ENCODE measurements at regions not wholly inside any gene's neighbourhood (a gene's known extent, or its start where the extent isn't known, plus 50 kb on each side); places are given as distances from the start of the nearest gene placed in this dataset.

GRCh38 chr6:10332111-10332510 is 82.8 kb downstream of the TFAP2A start:
- Histone ChIP-seq H3K18ac (ENCODE audit: insufficient read length, low read depth, low read length) (no peak overlapping the region), H3K9ac (ENCODE audit: extremely low read depth, insufficient read length, low read length) (no peak overlapping the region), H3K27me3 (ENCODE audit: insufficient read depth, low read length) (no peaks in the 10 kb centered on the region), H3K79me1 (ENCODE audit: insufficient read depth, low read depth, low read length, poor library complexity, severe bottlenecking) (no peaks in the 10 kb centered on the region), H3K79me2 (ENCODE audit: insufficient read depth, low read length) (no peaks in the 10 kb centered on the region), H3K23ac (ENCODE audit: insufficient read length, low read depth, low read length) (no peak overlapping the region), H3K4me1 (ENCODE audit: insufficient read depth, low read length) (no peaks in the 10 kb centered on the region; the same call in 1 of the 2 replicates), H2BK15ac (ENCODE audit: low read depth, low read length) (no peak overlapping the region), H2BK120ac (ENCODE audit: low read depth, low read length, poor library complexity, severe bottlenecking) (no peak overlapping the region), H3K4me2 (ENCODE audit: insufficient read depth, insufficient read length, low read length) (no peak overlapping the region), H2AFZ (ENCODE audit: low read length) (no peak overlapping the region), H4K91ac (ENCODE audit: insufficient read length, low read depth, low read length) (no peak overlapping the region), H2AK5ac (ENCODE audit: insufficient read length, low read length) (no peak overlapping the region), H3K56ac (ENCODE audit: insufficient read length, low read depth, low read length) (no peak overlapping the region), H4K20me1 (ENCODE audit: control insufficient read depth, insufficient read depth, insufficient read length) (no peaks in the 10 kb centered on the region), H2BK20ac (ENCODE audit: low read depth, low read length, poor library complexity, severe bottlenecking) (no peak overlapping the region), H3K4ac (ENCODE audit: low read depth, low read length) (no peak overlapping the region), H4K8ac (replicated peaks; ENCODE audit: insufficient read length, low read depth, low read length) (no peak overlapping the region), H2BK12ac (ENCODE audit: insufficient read length, low read depth, low read length) (no peak overlapping the region), H3K23me2 (ENCODE audit: insufficient read length, low read depth, low read length, poor library complexity, severe bottlenecking) (no peaks in the 10 kb centered on the region), H3K14ac (ENCODE audit: insufficient read depth, low read length) (no peak overlapping the region), H3K27ac (ENCODE audit: insufficient read length, low read depth, low read length) (no peak overlapping the region), H4K5ac (ENCODE audit: insufficient read length, low read depth, low read length) (no peak overlapping the region), H2BK5ac (ENCODE audit: insufficient read length, low read length) (no peak overlapping the region), H3T11ph (ENCODE audit: low read length) (no peak overlapping the region), H3K9me3 (ENCODE audit: control insufficient read depth, low read depth, low read length) (no peaks in the 10 kb centered on the region)
- Mint-ChIP-seq H3K27ac (no peak overlapping the region), H3K4me3 (no peak overlapping the region), H3K4me1 (peaks cover 0 to 2% of the 10 kb centered on the region in 2 experiments; a peak in 1 of 4 replicates), H3K36me3 (ENCODE audit: insufficient read depth in 1 of 3, low read depth in 3 of 3) (peaks cover 0 to 2% (median 0%) of the 10 kb centered on the region in 3 experiments; a peak in 1 of 7 replicates), H3K27me3 (ENCODE audit: low read depth) (no peaks in the 10 kb centered on the region), H3K9me3 (peaks cover 0 to 2% of the 10 kb centered on the region in 2 experiments; a peak in 1 of 5 replicates)
- WGBS (ENCODE audit: extremely low coverage, insufficient read length, low lambda C conversion rate) = no CpG with 5 or more reads among the region's 4 CpGs
- DNase-seq = no peak
- TF ChIP-seq CTCF (conservative IDR thresholded peaks at IDR 0.05) = no peak

Data from H9 (cell line).